KOPT-K1 (cell line): ENCODE measurements at regions not wholly inside any gene's neighbourhood (a gene's known extent, or its start where the extent isn't known, plus 50 kb on each side); places are given as distances from the start of the nearest gene placed in this dataset.

Experiments used
- H3K27ac ChIP-seq: fragments of 200-600 bp; sonication (generic); 2 replicates; pipeline ENCODE4 v1.5.1; 2016; ENCODE audit warnings: antibody characterized with exemption, mild to moderate bottlenecking, low read depth, low read length; ENCODE audit not compliant: poor library complexity, severe bottlenecking
- H3K36me3 ChIP-seq: fragments of 200-600 bp; sonication (generic); 2 replicates; pipeline ENCODE4 v1.5.1; 2017; ENCODE audit warnings: antibody characterized with exemption, mild to moderate bottlenecking, low read length, moderate library complexity; ENCODE audit not compliant: insufficient read depth
- H3K9me3 ChIP-seq: fragments of 200-600 bp; sonication (generic); 2 replicates; pipeline ENCODE4 v1.5.1; 2017; ENCODE audit warnings: antibody characterized with exemption, low read length, mild to moderate bottlenecking; ENCODE audit not compliant: insufficient read depth, poor library complexity, severe bottlenecking

GRCh38 chr22:48703265-48703941 lies 1124.3 kb downstream of the BRD1 start:
- no peak overlapping the region for H3K27ac ChIP-seq

GRCh38 chr22:48702573-48703264 lies 1125.0 kb downstream of the BRD1 start:
- Histone ChIP-seq H3K27ac (no peak overlapping the region), H3K36me3 (no peaks in the 10 kb centered on the region), H3K9me3 (no peaks in the 10 kb centered on the region)

More at GRCh38 chr22:48703265-48703941, 1124.3 kb downstream of the BRD1 start:
- H3K9me3 ChIP-seq, result no peaks in the 10 kb centered on the region
- H3K36me3 ChIP-seq, result no peaks in the 10 kb centered on the region

GRCh38 chr22:48701296-48702030 lies 1126.2 kb downstream of the BRD1 start:
- Histone ChIP-seq H3K27ac (no peak overlapping the region), H3K36me3 (no peaks in the 10 kb centered on the region), H3K9me3 (no peaks in the 10 kb centered on the region)

GRCh38 chr22:48700566-48701295 lies 1126.9 kb downstream of the BRD1 start:
- no peaks in the 10 kb centered on the region for H3K9me3 ChIP-seq
- H3K27ac ChIP-seq, result no peak overlapping the region
- no peaks in the 10 kb centered on the region for H3K36me3 ChIP-seq

GRCh38 chr22:48700180-48700565 lies 1127.5 kb downstream of the BRD1 start:
- H3K9me3 ChIP-seq, result no peaks in the 10 kb centered on the region
- no peaks in the 10 kb centered on the region for H3K36me3 ChIP-seq
- H3K27ac ChIP-seq, result no peak overlapping the region

GRCh38 chr22:48699511-48699910 lies 1128.2 kb downstream of the BRD1 start:
- H3K27ac ChIP-seq, result no peak overlapping the region
- H3K36me3 ChIP-seq, result no peaks in the 10 kb centered on the region
- H3K9me3 ChIP-seq, result no peaks in the 10 kb centered on the region

GRCh38 chr22:48698618-48699017 lies 1129.1 kb downstream of the BRD1 start:
- H3K36me3 ChIP-seq, result no peaks in the 10 kb centered on the region
- no peak overlapping the region for H3K27ac ChIP-seq
- H3K9me3 ChIP-seq, result no peaks in the 10 kb centered on the region

GRCh38 chr22:48697694-48698276 lies 1129.9 kb downstream of the BRD1 start:
- H3K36me3 ChIP-seq, result no peaks in the 10 kb centered on the region
- H3K9me3 ChIP-seq, result no peaks in the 10 kb centered on the region
- no peak overlapping the region for H3K27ac ChIP-seq

- H3K9me3 ChIP-seq, result no peaks in the 10 kb centered on the region
- no peak overlapping the region for H3K27ac ChIP-seq
- no peaks in the 10 kb centered on the region for H3K36me3 ChIP-seq
These were observed 1130.5 kb downstream of the BRD1 start for GRCh38 chr22:48697223-48697622.

GRCh38 chr22:48696371-48696770 lies 1131.3 kb downstream of the BRD1 start:
- H3K27ac ChIP-seq, result no peak overlapping the region

GRCh38 chr22:48695731-48696305 lies 1131.9 kb downstream of the BRD1 start:
- no peaks in the 10 kb centered on the region for H3K9me3 ChIP-seq
- H3K27ac ChIP-seq, result no peak overlapping the region
- H3K36me3 ChIP-seq, result no peaks in the 10 kb centered on the region

More at GRCh38 chr22:48696371-48696770, 1131.3 kb downstream of the BRD1 start:
- no peaks in the 10 kb centered on the region for H3K9me3 ChIP-seq
- no peaks in the 10 kb centered on the region for H3K36me3 ChIP-seq

GRCh38 chr22:48695251-48695650 lies 1132.4 kb downstream of the BRD1 start:
- Histone ChIP-seq H3K9me3 (no peaks in the 10 kb centered on the region), H3K27ac (no peak overlapping the region), H3K36me3 (no peaks in the 10 kb centered on the region)

GRCh38 chr22:48694296-48694883 lies 1133.3 kb downstream of the BRD1 start:
- no peak overlapping the region for H3K27ac ChIP-seq
- H3K36me3 ChIP-seq, result no peaks in the 10 kb centered on the region
- no peaks in the 10 kb centered on the region for H3K9me3 ChIP-seq
